NB4 (cell line): ENCODE measurements at regions not wholly inside any gene's neighbourhood (a gene's known extent, or its start where the extent isn't known, plus 50 kb on each side); places are given as distances from the start of the nearest gene placed in this dataset.

Experiments used
- POLR2A ChIP-seq: IDR thresholded peaks from 2 replicates; pipeline ENCODE4 v1.6.1; 2011; ENCODE audit warnings: mild to moderate bottlenecking; ENCODE audit not compliant: insufficient read length; ENCODE audit errors: extremely low read depth
- TF ChIP-seq, protein P1 (sequence below): IDR thresholded peaks from one replicate; pipeline ENCODE4 v1.5.1; 2012; ENCODE audit warnings: low read depth, low read length

DNA sequence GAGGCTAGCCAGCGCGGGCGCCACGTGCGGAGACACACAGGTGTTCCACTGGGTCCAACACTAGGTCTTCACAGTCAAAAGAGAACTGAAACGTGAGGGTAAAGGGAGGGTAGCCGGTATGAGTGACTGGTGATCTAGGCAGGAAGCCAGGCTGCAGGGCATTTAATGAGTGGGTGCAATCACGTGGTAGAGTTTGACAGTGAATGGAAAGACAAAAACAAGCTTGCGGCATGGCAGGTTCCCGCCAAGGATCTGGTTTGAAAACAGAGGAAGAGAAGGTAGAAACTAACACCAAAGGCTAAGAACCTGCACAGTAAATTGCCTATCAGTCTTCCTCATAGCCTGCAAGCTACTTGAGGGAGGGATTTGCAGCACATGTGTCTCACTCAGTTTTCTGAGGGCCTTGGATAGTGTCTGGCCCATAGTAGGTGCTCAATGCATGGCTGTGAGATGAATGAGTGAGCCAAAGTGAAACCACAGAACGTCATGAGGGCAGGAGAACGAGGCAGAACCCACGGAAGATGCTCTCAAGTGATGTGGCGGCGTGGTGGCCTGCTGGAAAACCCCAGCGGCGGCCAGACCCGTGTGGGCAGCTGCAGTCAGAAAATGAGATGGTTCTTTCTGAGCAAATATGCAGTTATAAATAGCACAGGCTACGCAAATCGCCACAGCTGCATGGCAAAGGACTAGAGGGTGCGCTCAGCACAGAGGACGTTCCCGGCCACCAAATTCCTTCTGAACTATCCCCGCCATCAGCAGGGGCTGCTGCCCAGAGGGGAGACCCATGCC is 183.6 kb upstream of the NFE2L3 start:
- TF ChIP-seq, protein P1, sequence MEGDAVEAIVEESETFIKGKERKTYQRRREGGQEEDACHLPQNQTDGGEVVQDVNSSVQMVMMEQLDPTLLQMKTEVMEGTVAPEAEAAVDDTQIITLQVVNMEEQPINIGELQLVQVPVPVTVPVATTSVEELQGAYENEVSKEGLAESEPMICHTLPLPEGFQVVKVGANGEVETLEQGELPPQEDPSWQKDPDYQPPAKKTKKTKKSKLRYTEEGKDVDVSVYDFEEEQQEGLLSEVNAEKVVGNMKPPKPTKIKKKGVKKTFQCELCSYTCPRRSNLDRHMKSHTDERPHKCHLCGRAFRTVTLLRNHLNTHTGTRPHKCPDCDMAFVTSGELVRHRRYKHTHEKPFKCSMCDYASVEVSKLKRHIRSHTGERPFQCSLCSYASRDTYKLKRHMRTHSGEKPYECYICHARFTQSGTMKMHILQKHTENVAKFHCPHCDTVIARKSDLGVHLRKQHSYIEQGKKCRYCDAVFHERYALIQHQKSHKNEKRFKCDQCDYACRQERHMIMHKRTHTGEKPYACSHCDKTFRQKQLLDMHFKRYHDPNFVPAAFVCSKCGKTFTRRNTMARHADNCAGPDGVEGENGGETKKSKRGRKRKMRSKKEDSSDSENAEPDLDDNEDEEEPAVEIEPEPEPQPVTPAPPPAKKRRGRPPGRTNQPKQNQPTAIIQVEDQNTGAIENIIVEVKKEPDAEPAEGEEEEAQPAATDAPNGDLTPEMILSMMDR: no peak
- TF ChIP-seq POLR2A: no peak
